HG02870 (cell line): ENCODE measurements at regions not wholly inside any gene's neighbourhood (a gene's known extent, or its start where the extent isn't known, plus 50 kb on each side); places are given as distances from the start of the nearest gene placed in this dataset.

Source experiments
- ATAC-seq: cut with Tn5 transposase; IDR thresholded peaks from one replicate; pipeline ENCODE4 v1.9.1; 2021; ENCODE audit warnings: mild to moderate bottlenecking, moderate library complexity; ENCODE audit not compliant: unreplicated experiment

DNA sequence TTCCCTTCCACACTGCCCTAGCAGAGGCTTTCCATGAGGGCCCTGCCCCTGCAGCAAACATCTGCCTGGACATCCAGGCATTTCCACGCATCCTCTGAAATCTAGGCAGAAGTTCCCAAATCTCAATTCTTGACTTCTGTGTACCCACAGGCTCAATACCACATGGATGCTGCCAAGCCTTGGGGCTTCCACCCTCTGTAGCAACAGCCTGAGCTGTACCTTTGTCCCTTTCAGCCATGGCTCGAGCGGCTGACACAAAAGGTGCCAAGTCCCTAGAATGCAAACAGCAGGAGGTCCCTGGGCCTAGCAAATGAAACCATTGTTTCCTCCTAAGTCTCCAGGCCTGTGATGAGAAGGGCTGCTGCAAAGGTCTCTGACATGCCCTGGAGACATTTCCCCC is 744.5 kb upstream of the LINC00305 start:
- no peak for ATAC-seq

DNA sequence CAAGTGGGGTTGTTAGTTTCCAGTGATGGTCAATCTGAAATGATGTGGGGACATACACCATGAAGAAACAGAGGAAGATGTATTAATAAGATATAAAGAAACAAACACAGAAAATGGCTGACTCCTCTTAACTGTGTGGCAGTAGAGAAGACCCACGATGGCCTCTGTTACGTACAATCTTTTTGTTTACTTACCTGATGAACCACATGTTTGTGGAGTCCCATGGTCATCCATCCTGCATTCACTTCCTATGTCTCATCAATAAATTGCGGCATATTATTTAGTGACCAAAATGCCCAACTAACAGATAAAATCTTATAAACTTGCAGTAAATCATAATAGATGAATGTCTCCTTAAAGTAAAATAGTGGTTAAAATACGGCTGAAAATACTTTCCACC is 740.1 kb upstream of the LINC00305 start:
- ATAC-seq, result no peak

DNA sequence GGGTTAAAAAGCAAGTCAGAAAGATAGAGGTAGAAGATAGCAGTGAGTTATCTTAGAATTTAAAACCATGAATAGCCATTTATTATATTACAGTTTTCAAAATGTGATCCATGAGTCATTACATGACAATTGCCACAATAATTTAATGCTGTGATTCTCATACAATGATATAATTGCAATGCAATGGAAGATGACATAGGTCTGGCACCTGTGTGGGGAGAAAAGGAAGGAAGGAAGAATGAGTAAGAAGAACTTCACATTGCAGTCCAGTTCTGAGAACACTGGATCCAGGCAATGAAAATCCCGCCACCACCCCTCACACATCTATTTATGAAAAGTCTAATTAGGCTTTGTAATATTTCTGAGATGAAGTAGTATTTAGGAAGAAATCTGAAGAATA is 738.1 kb upstream of the LINC00305 start:
- no peak for ATAC-seq

DNA sequence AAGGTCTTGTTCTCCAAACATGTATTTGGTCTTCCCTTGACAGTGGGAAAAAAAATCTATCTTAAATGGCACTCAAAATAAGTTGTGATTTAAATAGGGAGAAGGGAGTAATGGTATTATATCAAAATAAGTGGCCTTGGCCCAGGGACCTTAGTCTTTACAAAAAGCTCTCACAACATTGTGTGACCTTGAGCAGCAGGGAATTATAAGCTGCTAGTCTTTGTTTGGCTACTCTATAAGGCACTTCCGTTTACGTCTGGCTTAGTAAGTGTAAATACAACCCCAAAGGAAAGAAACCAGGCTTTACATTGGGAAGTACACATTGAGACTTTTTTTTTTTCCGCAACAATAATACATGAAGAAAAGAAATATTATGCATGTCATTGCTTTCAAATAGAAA is 734.0 kb upstream of the LINC00305 start:
- no peak for ATAC-seq

DNA sequence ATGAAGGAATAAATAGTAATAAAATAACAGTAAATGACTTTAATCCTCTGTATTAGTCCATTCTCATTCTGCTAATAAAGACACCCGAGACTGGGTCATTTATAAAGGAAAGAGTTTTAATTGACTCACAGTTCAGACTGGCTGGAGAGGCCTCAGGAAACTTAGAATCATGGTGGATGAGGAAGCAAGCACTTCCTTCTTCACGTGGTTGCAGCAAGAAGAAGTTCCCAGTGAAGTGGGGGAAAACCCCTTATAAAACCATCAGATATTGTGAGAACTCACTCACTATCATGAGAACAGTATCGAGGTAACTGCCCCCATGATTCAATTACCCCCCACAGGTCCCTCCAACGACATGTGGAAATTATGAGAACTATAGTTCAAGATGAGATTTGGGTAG is 727.9 kb upstream of the LINC00305 start:
- ATAC-seq, result no peak

DNA sequence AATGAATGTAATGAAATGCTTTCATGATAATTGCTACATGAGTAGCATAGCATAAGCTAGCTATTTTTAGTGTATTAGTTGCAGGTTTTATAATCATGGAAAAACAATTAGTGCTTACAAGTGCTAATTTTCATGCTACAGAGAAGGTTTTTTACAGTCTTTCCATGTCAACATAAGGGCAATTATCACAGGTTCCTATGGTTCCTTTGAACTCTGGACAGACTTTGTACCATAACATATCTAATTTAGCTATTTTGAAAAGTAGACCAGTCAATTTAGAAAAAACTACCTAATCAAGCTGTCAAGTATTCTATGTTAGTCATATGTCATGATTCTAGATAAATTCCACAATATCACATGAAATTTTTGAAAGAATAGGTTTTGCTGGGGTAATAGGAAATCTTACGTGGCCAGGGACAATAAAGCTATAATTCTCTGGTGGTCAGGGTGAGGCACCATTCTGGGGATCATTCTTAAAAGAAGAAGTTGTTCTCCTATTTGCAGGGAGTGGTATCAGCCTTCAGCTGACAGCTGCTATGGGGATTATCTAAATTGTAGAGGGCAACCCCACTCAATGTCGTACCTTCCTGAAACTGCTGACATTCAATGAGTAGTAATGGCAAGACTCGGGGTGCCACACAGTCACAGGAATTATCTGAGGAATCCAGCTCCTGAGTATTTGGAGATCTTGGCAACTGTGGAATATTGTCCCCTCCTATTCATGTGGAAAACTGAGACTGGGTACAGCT is 724.0 kb upstream of the LINC00305 start:
- ATAC-seq, result no peak

DNA sequence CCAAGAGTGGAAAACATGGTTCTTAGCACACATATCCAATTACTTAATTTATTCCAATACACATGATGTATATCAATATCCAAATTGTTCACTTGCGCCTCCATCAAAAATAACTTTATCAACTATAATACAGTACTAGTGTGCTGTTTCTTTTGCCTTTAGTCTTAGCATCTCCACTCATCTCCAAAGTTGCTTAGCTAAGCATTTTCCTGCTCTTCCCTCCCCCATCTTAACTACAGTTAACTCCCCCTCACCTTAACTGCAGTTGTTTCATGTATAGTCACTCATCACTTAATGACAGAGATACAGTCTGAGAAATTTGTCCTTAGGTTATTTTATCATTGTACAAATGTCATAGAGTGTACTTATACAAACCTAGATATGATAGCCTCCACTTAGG is 705.2 kb upstream of the LINC00305 start:
- no peak for ATAC-seq

DNA sequence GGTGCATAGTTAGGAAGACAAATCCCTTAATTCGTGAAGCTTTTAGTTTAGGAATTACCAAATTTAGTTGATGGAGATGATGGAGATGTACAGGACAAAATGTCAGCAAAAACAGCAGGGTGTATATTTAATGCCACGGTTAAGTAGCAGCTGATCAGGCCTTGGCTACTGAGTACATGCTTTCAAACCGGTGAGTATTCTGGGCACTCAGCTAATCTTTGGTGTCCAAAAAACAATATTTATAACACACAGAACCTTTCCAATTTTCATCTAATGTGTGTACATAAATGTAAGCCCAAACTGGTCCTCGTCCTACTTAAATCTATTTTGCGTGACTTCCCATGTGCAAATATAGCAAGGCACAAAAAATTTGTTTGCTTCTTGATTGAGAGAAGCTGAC is 703.4 kb upstream of the LINC00305 start:
- ATAC-seq, result no peak

DNA sequence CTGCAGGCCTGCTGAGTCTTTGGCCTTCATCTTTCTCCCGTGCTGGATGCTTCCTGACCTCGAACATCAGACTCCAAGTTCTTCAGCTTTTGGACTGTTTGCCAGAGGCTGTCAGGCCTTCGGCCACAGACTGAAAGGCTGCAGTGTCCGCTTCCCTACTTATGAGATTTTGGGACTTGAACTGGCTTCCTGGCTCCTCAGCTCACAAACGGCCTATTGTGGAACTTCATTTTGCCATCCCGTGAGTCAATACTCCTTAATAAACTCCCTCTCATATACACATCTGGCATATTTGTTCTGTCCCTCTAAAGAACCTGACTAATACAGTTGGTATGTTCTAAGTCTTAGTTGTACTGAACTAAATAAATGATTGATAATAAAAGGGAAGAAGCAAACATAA is 702.8 kb upstream of the LINC00305 start:
- ATAC-seq, result no peak

DNA sequence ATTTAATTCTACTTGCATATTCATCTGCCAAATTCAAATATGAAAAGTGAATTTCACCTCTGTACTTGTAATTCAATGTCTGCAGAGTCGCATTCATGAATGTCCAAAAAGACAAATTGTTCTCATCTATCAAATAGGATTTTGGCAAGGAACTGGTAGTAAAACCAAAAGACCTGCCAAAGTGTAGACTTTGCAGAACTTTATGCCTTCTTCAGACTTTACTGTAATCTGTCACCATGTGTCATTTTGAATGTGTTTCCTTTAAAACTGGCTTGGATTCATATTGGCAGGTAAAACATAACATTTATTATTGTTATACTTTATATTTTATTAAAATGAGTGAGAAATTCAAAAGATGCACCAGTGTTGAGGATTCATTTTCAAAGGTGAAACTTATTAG is 701.9 kb upstream of the LINC00305 start:
- no peak for ATAC-seq

DNA sequence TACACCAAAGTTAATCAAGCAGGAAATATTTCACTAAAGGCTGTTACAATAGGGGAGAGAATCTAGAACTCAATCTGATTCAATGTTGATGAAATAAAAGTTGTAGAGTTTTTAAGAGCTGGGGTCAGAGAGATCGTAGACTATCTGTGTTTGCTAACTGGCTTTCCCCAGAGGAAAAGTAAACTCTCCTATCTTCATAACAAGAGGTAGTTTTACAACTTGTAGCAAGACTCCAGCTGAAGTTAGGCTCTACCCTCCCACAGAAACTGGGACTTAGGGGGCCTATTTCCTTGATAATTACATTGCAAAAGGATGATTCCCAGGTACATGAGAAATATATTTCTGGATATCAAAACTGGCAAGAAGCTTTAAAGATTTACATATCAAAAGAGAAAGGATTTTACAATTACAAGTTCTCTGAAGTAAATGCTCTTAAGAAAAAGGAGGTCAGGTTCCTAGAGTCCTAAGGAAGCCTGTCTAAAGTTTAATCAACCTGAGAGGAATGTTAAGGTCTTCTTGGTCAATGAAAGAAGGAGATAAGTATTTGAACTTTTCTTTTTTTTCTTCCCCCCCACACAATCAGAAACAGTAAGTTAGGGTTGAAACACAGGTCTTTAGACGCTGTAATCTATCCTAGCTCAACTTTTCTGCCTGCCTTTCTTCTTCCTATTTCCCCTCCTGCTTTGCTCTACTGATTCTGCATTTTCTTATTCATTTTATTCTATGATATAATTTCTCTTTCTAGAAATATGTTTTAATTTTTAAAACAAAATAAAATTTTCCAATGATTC is 692.2 kb upstream of the LINC00305 start:
- ATAC-seq, result no peak

DNA sequence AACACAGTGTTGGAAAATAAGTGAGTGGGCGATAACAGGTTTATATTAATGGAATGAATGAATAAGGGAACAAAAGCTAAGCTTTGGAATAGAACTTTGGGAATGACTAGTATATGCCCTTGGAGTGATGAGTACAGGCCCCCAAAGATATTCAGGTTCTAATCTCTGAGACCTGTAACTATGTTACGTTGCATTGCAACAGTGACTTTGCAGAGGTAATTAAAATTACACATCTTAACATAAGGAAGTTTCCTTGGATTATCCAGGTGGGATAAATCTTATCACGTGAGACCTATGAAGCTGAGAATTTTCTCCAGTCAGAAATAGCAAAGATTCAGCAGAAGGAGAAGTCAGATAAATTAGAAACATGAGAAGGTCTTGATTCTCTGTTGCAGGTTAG is 661.5 kb upstream of the LINC00305 start:
- no peak for ATAC-seq

DNA sequence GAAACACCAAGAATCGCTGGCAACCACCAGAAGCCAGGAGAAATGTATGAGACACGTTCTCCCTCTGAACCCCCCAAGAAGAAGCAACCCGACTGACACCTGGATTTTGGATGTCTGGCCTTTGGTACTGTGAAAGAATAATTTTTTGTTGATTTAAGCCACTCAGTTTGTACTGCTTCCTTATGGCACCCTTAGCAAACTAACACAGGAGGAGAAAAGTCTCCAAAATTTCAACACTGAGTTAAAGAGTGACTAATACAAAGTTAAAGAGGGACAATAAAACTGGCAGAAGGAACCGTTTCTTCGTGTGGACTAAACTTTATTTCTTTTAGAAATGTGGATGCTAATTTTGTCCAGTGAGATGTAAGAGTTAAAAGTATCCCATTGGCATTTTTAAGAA is 660.9 kb upstream of the LINC00305 start:
- ATAC-seq, result no peak

DNA sequence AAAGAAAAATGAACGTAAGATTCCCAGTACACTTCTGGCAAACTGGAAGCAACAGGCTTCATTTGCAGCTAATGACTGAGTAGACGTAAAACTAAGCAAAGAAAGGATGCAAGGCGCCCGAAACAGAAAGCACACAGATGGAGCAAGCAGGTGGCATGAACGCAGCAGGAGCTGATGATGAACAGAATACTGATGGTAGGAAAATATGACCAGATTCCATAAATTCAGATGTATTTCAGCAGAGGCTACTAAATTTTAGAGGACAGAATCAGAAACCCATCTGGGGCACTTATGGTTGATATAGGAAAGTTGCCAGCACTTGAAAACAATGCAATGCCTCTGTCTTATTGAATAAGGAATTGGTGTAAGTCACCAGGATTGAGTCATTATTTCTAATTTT is 658.7 kb upstream of the LINC00305 start:
- ATAC-seq, result no peak

DNA sequence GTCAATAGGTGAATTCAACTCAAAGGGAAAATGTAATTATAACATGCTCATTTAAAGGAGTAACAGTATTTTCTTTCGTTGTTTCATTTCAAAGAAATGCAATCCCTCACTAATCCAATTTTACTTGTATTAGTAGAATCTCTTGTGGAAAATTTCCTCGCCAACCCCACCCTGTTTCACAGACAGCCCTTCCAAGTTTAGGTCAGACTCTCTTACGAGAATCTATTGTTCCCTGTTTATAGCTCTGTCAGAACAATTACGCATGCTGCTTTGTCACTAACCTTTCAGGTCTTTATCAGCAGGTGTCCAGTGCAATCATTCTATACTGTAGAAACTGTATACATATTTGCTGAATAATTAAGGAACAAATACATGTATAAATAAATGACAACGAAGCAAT is 657.8 kb upstream of the LINC00305 start:
- no peak for ATAC-seq

DNA sequence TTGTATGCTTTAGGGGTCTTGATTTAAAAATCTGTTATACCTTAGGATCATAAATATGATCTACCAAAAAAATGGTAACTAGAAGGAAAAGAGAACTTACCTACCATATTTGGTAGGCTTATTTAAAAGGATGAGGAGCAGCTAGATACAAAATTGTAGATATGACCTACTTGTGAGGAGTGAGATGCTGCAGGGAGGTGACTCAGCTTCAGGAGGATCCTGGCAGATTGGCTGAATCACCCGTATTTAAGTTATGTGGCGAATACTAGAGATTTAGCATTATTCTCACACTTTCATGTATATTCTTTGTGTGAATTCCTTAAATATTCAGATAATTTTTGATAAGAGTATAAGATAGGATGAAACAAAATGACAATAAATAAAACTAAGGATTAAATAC is 657.3 kb upstream of the LINC00305 start:
- ATAC-seq, result no peak

DNA sequence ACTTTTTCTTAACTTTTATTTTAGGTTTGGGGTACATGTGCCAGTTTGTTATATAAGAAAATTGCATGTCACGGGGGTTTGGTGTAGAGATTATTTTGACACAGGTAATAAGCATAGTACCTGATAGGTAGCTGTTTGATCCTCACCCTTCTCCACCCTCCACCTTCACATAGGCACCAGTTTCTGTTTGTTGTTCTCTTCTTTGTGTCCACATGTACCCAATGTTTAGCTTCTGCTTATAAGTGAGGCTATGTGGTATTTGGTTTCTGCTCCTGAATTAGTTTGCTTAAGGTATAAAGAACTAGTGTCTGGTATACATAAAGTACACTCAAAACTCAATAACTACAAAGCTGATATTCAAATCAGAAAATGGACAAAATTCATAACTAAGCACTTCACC is 654.6 kb upstream of the LINC00305 start:
- ATAC-seq, result no peak

DNA sequence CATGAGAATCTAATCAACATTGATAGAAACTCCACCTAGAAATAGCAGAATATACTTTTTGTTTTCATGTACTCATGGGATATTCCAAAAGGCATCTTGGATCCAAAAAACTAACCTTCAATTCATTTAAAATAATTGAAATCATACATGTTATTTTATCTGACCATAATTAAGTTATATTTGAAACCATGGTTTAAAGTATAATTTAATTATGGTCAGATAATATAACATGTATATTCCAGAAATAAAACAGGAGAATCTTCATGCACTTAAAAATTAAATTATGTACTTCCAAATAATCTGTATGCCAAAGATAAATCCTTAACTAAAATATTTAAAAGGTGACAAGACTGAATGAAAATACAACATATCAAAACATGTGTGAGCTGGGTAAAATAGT is 651.3 kb upstream of the LINC00305 start:
- ATAC-seq, result no peak

DNA sequence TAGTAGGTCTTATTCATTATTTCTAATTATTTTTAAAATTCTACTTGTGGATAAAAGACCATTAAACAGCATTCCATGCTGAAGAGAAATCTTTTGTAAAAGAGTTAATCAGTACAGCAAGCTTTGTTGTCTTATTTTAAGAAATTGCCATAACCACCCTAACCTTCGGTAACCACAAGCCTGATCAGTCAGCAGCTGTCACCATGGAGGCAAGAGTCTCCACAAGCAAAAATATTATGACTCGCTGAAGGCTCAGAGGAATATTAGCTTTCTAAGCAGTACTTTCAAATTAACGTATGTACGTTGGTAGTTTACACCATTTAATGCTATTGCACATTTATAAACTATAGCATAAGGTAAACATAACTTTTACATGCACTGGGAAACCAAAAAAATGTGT is 650.5 kb upstream of the LINC00305 start:
- no peak for ATAC-seq

DNA sequence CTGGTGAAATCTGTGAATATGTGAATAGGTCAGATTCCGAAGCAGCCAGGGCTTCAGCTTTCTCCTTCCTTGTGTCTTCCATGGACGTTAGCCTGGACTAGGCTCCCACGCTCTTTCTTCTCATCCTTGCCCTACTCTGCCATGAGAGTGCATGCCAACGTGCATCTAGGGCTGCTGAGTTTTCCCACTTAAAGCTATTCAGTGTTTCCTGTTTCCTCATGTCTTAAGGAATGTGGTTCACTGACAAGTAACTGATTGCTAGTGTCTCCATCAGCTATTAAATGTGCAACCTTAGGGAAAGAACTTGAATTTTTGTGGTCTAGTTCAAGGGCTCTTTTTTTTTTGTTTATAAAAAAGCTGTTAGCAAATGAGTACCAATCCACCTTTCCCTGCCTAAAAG is 642.3 kb upstream of the LINC00305 start:
- no peak for ATAC-seq

DNA sequence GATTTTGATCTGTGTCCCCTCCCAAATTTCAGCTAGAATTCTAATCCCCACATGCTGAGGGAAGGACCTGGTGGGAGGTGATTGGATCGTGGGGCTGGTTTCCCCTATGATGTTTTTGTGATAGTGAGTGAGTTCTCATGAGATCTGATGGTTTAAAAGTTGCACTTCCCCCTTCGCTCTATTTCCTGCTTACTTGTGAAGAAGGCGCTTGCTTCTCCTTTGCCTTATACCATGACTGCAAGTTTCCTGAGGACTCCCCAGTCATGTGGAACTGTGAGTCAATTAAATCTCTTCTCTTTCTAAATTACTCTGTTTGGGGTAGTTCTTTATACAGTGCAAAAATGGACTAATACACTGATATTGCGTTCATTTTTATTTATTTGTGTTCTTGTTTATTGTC is 636.8 kb upstream of the LINC00305 start:
- no peak for ATAC-seq

DNA sequence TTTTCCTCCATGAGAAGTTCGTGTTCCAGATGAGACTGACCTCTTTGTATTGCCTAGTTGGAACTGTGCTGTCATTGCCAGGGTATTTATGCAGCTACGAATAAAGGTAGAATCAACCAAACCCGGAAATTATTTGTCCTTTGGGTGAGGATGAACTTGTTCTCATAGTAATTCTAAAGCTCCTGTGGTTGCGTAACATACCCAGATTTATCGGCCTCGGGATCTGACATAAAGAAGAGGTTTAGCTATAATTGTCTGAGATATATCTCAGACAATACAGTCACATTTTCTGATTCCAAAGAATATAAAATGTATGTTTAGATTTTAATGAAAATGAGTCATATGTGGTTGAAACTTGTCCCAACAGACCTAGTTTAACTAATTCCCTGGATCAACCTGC is 628.7 kb upstream of the LINC00305 start:
- no peak for ATAC-seq

DNA sequence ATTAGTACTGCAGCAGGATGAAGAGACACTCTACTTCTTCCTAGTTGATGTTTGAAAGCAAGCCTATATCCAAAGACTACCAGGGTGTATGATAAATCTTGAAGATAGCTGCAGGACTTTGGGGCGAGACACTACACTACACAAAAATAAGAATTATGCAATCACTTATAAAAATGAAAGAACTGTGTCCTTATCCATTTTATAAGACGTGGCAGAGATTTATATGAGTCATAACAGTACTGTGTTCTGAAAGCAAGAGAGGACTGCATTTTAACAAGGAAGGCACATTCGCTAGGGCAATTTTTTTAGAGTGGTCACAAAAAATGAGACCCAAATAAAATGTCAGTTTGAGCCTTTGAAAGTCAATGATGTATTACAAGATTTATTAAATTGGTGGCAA is 617.0 kb upstream of the LINC00305 start:
- no peak for ATAC-seq
